C4-2B (cell line): ENCODE measurements at regions not wholly inside any gene's neighbourhood (a gene's known extent, or its start where the extent isn't known, plus 50 kb on each side); places are given as distances from the start of the nearest gene placed in this dataset.

Source experiments
- CTCF ChIP-seq: fragments of 450-650 bp; conservative IDR thresholded peaks from 2 replicates; pipeline ENCODE4 v1.5.1; 2017; ENCODE audit warnings: mild to moderate bottlenecking
- ZFX ChIP-seq: fragments of 450-650 bp; IDR thresholded peaks from 2 replicates; pipeline ENCODE4 v1.6.1; 2017

GRCh38 chr22:22813126-22814075, 74.2 kb upstream of the IGLL5 start:
- no peak for TF ChIP-seq CTCF
- no peak for TF ChIP-seq ZFX
